Renal cortex interstitium (tissue), 11 donors: ENCODE measurements at regions not wholly inside any gene's neighbourhood (a gene's known extent, or its start where the extent isn't known, plus 50 kb on each side); places are given as distances from the start of the nearest gene placed in this dataset.
A peak's percentile ranks its signal among the peaks of the same experiment; 100 is the strongest.
"Not testable (repeated sequence)": the region's sequence is repeated elsewhere in the genome, so short reads cannot be mapped to it uniquely, and the experiment has no call there.

ENCODE experiments used
- DNase-seq, 11 donors: peaks; one replicate each; pipeline ENCODE4 v3.0.0-alpha.2; 2013; ENCODE audit warnings: low read depth in 9 of 11, low spot score in 4 of 11; ENCODE audit errors: extremely low read depth in 1 of 11

- DNase-seq, result no peak
These were observed 51.1 kb upstream of the ROPN1 start for GRCh38 chr3:124043023-124043422.

GRCh38 chr3:124044956-124045355, 53.0 kb upstream of the ROPN1 start:
- DNase-seq, result no peak

- DNase-seq, result no peak
These were observed 57.3 kb upstream of the ROPN1 start for GRCh38 chr3:124048967-124049798.

- no peak for DNase-seq
These were observed 59.7 kb upstream of the ROPN1 start for GRCh38 chr3:124051636-124052035.

GRCh38 chr3:124053871-124054270, 61.9 kb upstream of the ROPN1 start:
- no peak for DNase-seq

GRCh38 chr3:124056846-124057245, 64.9 kb upstream of the ROPN1 start:
- no peak for DNase-seq

- DNase-seq, result no peak
These were observed 65.5 kb upstream of the ROPN1 start for GRCh38 chr3:124057420-124057819.

- no peak for DNase-seq
These were observed 67.7 kb upstream of the ROPN1 start for GRCh38 chr3:124059580-124059979.

GRCh38 chr3:124063197-124063909, 71.4 kb upstream of the ROPN1 start:
- DNase-seq, result no peak

- DNase-seq, result no peak
These were observed 72.1 kb upstream of the ROPN1 start for GRCh38 chr3:124064050-124064449.

- DNase-seq, result not testable (repeated sequence)
These were observed 74.6 kb upstream of the ROPN1 start for GRCh38 chr3:124066543-124066942.

- not testable (repeated sequence) for DNase-seq
These were observed 77.8 kb upstream of the ROPN1 start for GRCh38 chr3:124069706-124070105.

GRCh38 chr3:124075090-124075489, 83.2 kb upstream of the ROPN1 start:
- not testable (repeated sequence) for DNase-seq

- peak in 1 of 11 donors; percentile 18 for DNase-seq
These were observed 83.8 kb upstream of the ROPN1 start for GRCh38 chr3:124075753-124076152.

GRCh38 chr3:124076235-124076634, 84.3 kb upstream of the ROPN1 start:
- no peak for DNase-seq

GRCh38 chr3:124078953-124079911, 87.3 kb upstream of the ROPN1 start:
- DNase-seq, result peak in 5 of 11 donors; percentile 22 to 35 (median 29)

GRCh38 chr3:124079912-124080276, 88.0 kb upstream of the ROPN1 start:
- DNase-seq, result no peak

GRCh38 chr3:124082343-124082742, 90.4 kb upstream of the ROPN1 start:
- no peak for DNase-seq
